ENCODE measurements at regions not wholly inside any gene's neighbourhood (a gene's known extent, or its start where the extent isn't known, plus 50 kb on each side); places are given as distances from the start of the nearest gene placed in this dataset.

DNA sequence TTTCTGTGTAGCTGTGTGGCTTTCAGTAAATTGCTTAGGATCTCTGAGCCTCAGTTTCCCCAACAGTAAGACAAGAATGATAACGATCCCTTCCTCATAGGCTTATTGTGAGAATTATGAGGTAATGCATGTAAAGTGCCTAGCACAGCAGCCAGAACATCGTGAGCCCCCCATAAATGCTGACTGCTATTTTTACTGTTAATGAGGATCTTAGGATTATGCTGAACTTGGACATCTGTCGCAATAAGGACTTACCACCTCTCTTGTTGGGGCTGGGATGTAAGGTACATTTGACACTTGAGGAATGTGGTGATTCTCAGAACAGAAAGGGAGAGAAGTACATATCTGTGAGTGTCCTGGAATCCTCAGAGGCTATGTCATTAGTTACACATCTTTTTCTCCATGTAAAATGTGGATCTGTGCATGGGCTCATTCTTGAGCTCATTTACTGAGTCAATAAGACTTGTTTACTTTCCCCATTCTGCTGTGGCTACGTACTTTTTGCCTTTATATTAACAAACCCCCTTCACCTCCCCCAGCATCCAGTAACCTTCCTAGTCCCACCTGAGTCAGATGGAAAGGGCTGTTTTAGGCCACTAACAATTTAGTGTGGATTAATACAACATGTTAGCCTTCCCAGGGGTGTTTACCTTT lies 64.4 kb upstream of the PLEKHG1 start:
- POLR2A ChIA-PET: interaction anchor here (0.7 to 0.9 kb wide), 2 partner anchors 9 to 11 kb away, joined by 3 read pairs; no protein-coding TSS in a partner anchor
- H3K4me2 ChIP-seq (ENCODE audit: low read length): no peak overlapping the region

DNA sequence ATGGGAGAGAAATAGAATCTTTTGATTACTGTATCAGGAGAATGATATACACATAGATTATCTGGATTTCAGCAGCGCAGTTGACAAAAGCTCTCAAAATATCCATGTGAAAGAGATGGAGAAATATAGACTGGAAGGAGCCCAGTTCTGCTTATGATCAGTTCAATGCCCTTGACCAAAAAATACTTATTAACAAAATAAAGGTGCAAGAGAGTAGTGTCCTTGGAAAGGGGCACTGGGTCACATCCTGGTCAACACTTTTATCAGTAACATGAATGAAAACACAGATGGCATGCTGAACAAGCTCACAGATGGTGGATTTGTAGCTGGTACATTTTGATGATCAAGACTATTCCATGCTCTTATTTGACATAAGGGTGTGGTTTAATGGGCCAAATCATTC lies 63.9 kb upstream of the PLEKHG1 start:
- Histone ChIP-seq H4K20me1 (ENCODE audit: insufficient read depth, low read length) (no peaks in the 10 kb centered on the region), H3K4me2 (ENCODE audit: low read length) (no peak overlapping the region), H2AFZ (ENCODE audit: low read length) (no peak overlapping the region), H3K4me3 (ENCODE audit: low read depth, low read length, poor library complexity, severe bottlenecking) (no peak overlapping the region), H3K79me2 (ENCODE audit: insufficient read depth, low read depth, low read length) (no peaks in the 10 kb centered on the region), H3K27ac (ENCODE audit: low read depth, low read length, poor library complexity, severe bottlenecking) (no peak overlapping the region), H3K9me2 (ENCODE audit: insufficient read depth, low read length) (no peaks in the 10 kb centered on the region), H3K36me3 (ENCODE audit: insufficient read depth, low read length) (no peaks in the 10 kb centered on the region), H3K9me3 (ENCODE audit: low read length) (no peaks in the 10 kb centered on the region), H3K4me1 (ENCODE audit: insufficient read depth, low read length, poor library complexity, severe bottlenecking) (no peaks in the 10 kb centered on the region)
- POLR2A ChIA-PET: interaction anchor here (0.7 to 0.9 kb wide), 2 partner anchors 10 to 111 kb away, joined by 3 read pairs; no protein-coding TSS in a partner anchor
- CTCF ChIA-PET (ENCODE audit: unreplicated experiment): interaction anchor here (0.6 kb wide), 1 partner anchor 279 kb away, joined by 3 read pairs; no protein-coding TSS in a partner anchor
- intact Hi-C loops (cut with micrococcal nuclease; ENCODE audit: unreplicated experiment): no loop called here
- TF ChIP-seq, protein P1, sequence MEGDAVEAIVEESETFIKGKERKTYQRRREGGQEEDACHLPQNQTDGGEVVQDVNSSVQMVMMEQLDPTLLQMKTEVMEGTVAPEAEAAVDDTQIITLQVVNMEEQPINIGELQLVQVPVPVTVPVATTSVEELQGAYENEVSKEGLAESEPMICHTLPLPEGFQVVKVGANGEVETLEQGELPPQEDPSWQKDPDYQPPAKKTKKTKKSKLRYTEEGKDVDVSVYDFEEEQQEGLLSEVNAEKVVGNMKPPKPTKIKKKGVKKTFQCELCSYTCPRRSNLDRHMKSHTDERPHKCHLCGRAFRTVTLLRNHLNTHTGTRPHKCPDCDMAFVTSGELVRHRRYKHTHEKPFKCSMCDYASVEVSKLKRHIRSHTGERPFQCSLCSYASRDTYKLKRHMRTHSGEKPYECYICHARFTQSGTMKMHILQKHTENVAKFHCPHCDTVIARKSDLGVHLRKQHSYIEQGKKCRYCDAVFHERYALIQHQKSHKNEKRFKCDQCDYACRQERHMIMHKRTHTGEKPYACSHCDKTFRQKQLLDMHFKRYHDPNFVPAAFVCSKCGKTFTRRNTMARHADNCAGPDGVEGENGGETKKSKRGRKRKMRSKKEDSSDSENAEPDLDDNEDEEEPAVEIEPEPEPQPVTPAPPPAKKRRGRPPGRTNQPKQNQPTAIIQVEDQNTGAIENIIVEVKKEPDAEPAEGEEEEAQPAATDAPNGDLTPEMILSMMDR (conservative IDR thresholded peaks at IDR 0.05; ENCODE audit: low read length): no peak
- no peak for TF ChIP-seq EZH2phosphoT487 (IDR thresholded peaks at IDR 0.05; ENCODE audit: borderline replicate concordance, low read depth, low read length)
- DNase-seq (ENCODE audit: low spot score): no peak
- BruUV-seq (replicated peaks): no TSS peak

More for the DNA sequence above, 64.4 kb upstream of the PLEKHG1 start:
- H3K4me1 ChIP-seq (ENCODE audit: insufficient read depth, low read length, poor library complexity, severe bottlenecking): no peaks in the 10 kb centered on the region
- no peak overlapping the region for H3K4me3 ChIP-seq (ENCODE audit: low read depth, low read length, poor library complexity, severe bottlenecking)
- no peaks in the 10 kb centered on the region for H3K9me2 ChIP-seq (ENCODE audit: insufficient read depth, low read length)
- H4K20me1 ChIP-seq (ENCODE audit: insufficient read depth, low read length): no peaks in the 10 kb centered on the region
- CTCF ChIA-PET (ENCODE audit: unreplicated experiment): interaction anchor here (0.6 kb wide), 1 partner anchor 280 kb away, joined by 3 read pairs; no protein-coding TSS in a partner anchor
- no peak for TF ChIP-seq EZH2phosphoT487 (IDR thresholded peaks at IDR 0.05; ENCODE audit: borderline replicate concordance, low read depth, low read length)
- TF ChIP-seq, protein P1 (conservative IDR thresholded peaks at IDR 0.05; ENCODE audit: low read length): no peak
- no peak overlapping the region for H2AFZ ChIP-seq (ENCODE audit: low read length)
- BruUV-seq (replicated peaks): no TSS peak
- intact Hi-C loops (cut with micrococcal nuclease; ENCODE audit: unreplicated experiment): no loop called here
- H3K9me3 ChIP-seq (ENCODE audit: low read length): no peaks in the 10 kb centered on the region
- no peaks in the 10 kb centered on the region for H3K79me2 ChIP-seq (ENCODE audit: insufficient read depth, low read depth, low read length)
- no peak for DNase-seq (ENCODE audit: low spot score)
- H3K27ac ChIP-seq (ENCODE audit: low read depth, low read length, poor library complexity, severe bottlenecking): no peak overlapping the region
- no peaks in the 10 kb centered on the region for H3K36me3 ChIP-seq (ENCODE audit: insufficient read depth, low read length)

DNA sequence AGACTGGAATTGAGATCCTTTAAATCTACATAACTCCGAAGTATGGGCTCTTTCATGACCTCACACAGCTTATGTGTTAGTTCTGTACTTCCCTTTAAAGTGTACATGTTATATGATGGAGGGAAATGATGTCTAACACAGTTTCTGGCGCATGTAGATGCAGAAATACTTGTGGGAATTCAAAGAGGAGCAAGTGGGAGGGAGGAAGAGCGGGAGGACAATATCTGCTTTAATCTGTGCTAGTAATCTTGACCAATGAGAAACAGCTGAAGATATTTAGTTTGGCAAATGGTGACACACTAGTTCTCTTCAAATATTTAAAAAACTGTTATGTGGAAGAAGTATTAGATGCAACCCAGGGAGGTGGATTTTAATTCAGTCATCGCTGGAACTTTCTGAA lies 62.9 kb upstream of the PLEKHG1 start:
- no peak overlapping the region for H3K4me3 ChIP-seq (ENCODE audit: low read depth, low read length, poor library complexity, severe bottlenecking)
- intact Hi-C loops (cut with micrococcal nuclease; ENCODE audit: unreplicated experiment): no loop called here
- CTCF ChIA-PET (ENCODE audit: unreplicated experiment): no interaction called here
- no peaks in the 10 kb centered on the region for H3K9me3 ChIP-seq (ENCODE audit: low read length)
- DNase-seq (ENCODE audit: low spot score): no peak
- H3K9me2 ChIP-seq (ENCODE audit: insufficient read depth, low read length): no peaks in the 10 kb centered on the region
- no peaks in the 10 kb centered on the region for H4K20me1 ChIP-seq (ENCODE audit: insufficient read depth, low read length)
- TF ChIP-seq, protein P1 (conservative IDR thresholded peaks at IDR 0.05; ENCODE audit: low read length): no peak
- no peak for TF ChIP-seq EZH2phosphoT487 (IDR thresholded peaks at IDR 0.05; ENCODE audit: borderline replicate concordance, low read depth, low read length)
- H3K79me2 ChIP-seq (ENCODE audit: insufficient read depth, low read depth, low read length): no peaks in the 10 kb centered on the region
- no TSS peak for BruUV-seq (replicated peaks)
- no peaks in the 10 kb centered on the region for H3K4me1 ChIP-seq (ENCODE audit: insufficient read depth, low read length, poor library complexity, severe bottlenecking)
- H3K4me2 ChIP-seq (ENCODE audit: low read length): no peak overlapping the region
- no peak overlapping the region for H2AFZ ChIP-seq (ENCODE audit: low read length)
- no peaks in the 10 kb centered on the region for H3K36me3 ChIP-seq (ENCODE audit: insufficient read depth, low read length)
- H3K27ac ChIP-seq (ENCODE audit: low read depth, low read length, poor library complexity, severe bottlenecking): no peak overlapping the region
- POLR2A ChIA-PET: interaction anchor here (0.9 kb wide), 1 partner anchor 112 kb away, joined by 3 read pairs; no protein-coding TSS in a partner anchor

Measured in OCI-LY7 (cell line).